GM12872 (cell line): ENCODE measurements at regions not wholly inside any gene's neighbourhood (a gene's known extent, or its start where the extent isn't known, plus 50 kb on each side); places are given as distances from the start of the nearest gene placed in this dataset.

Experiments used
- CTCF ChIP-seq: IDR thresholded peaks from 3 replicates; pipeline ENCODE4 v1.5.1; 2011; ENCODE audit warnings: low read depth, mild to moderate bottlenecking, low read length, moderate library complexity; ENCODE audit not compliant: insufficient read depth

- no peak for TF ChIP-seq CTCF
These were observed 146.8 kb upstream of the KITLG start for GRCh38 chr12:88726806-88727720.

GRCh38 chr12:88725592-88726143 lies 145.4 kb upstream of the KITLG start:
- no peak for TF ChIP-seq CTCF

GRCh38 chr12:88723219-88723618 lies 142.9 kb upstream of the KITLG start:
- TF ChIP-seq CTCF = no peak

- no peak for TF ChIP-seq CTCF
These were observed 140.7 kb upstream of the KITLG start for GRCh38 chr12:88720785-88721650.

- TF ChIP-seq CTCF = no peak
These were observed 140.0 kb upstream of the KITLG start for GRCh38 chr12:88720231-88720630.

- no peak for TF ChIP-seq CTCF
These were observed 136.9 kb upstream of the KITLG start for GRCh38 chr12:88717188-88717587.

GRCh38 chr12:88716240-88716639 lies 136.0 kb upstream of the KITLG start:
- no peak for TF ChIP-seq CTCF
